H1 (cell line): ENCODE measurements at regions not wholly inside any gene's neighbourhood (a gene's known extent, or its start where the extent isn't known, plus 50 kb on each side); places are given as distances from the start of the nearest gene placed in this dataset.

ENCODE experiments used
- CTCF ChIA-PET: fragments of 300-600 bp; sonication (Branson Sonifier 250); formaldehyde crosslinking; loops from one replicate; lab custom pipeline; 2021; ENCODE audit not compliant: partially characterized antibody; lab: Charles Lee
- POLR2A ChIA-PET: fragments of 300-600 bp; sonication (Branson Sonifier 250); formaldehyde crosslinking; loops from one replicate; lab custom pipeline; 2021; ENCODE audit warnings: inconsistent platforms; ENCODE audit not compliant: partially characterized antibody; lab: Charles Lee
- DNase-seq, 2 experiments: peaks; one replicate each; pipeline versions ENCODE4 v3.0.0 to v3.0.0-alpha.2; 2010 to 2022; ENCODE audit warnings: low spot score in 2 of 2, low read depth in 1 of 2, mixed read lengths in 1 of 2
- FAIRE-seq: peaks from 2 replicates; lab custom pipeline; 2011; peaks lifted over from hg19 to GRCh38; lab: Jason Lieb, UNC
- H2AFZ ChIP-seq: 2 replicates; pipeline ENCODE4 v1.8.1; 2012; ENCODE audit warnings: low read length, inconsistent platforms
- H2AK5ac ChIP-seq: 2 replicates; pipeline ENCODE4 v1.6.1; 2013; ENCODE audit warnings: low read depth, low read length
- H2BK120ac ChIP-seq: replicated peaks from 2 replicates; pipeline ENCODE3; 2013; ENCODE audit warnings: low read depth, low read length, inconsistent platforms
- H2BK12ac ChIP-seq: 2 replicates; pipeline ENCODE4 v1.6.1; 2013; ENCODE audit warnings: low read depth, low read length
- H2BK15ac ChIP-seq: 2 replicates; pipeline ENCODE4 v1.6.1; 2013; ENCODE audit warnings: low read length
- H2BK20ac ChIP-seq: 2 replicates; pipeline ENCODE4 v1.6.1; 2013; ENCODE audit warnings: low read length
- H2BK5ac ChIP-seq: 2 replicates; pipeline ENCODE4 v1.6.1; 2013; ENCODE audit warnings: low read depth, low read length
- H3K14ac ChIP-seq: 2 replicates; pipeline ENCODE4 v1.6.1; 2013; ENCODE audit warnings: inconsistent platforms; ENCODE audit not compliant: insufficient read length
- H3K18ac ChIP-seq: 2 replicates; pipeline ENCODE4 v1.6.1; 2013; ENCODE audit warnings: low read length; ENCODE audit errors: extremely low read depth
- H3K23ac ChIP-seq: 2 replicates; pipeline ENCODE4 v1.6.1; 2013; ENCODE audit warnings: inconsistent platforms; ENCODE audit not compliant: insufficient read length
- H3K23me2 ChIP-seq: 2 replicates; pipeline ENCODE4 v1.6.1; 2013; ENCODE audit warnings: low read depth, low read length
- H3K27ac ChIP-seq: 2 replicates; pipeline ENCODE4 v1.6.1; 2011; ENCODE audit warnings: low read depth, low read length, inconsistent platforms
- H3K27me3 ChIP-seq, 4 experiments: replicated peaks in 1 of 4; 1 replicate in 1 of 4; 2 replicates in 3 of 4; pipeline versions ENCODE4 v1.6.1 to v1.8.1; 2011 to 2013; ENCODE audit warnings: low read length in 3 of 4, mild to moderate bottlenecking in 3 of 4, inconsistent platforms in 2 of 4, mixed read lengths in 2 of 4, moderate library complexity in 1 of 4; ENCODE audit not compliant: control insufficient read depth in 3 of 4, insufficient read depth in 3 of 4; ENCODE audit errors: extremely low read depth in 1 of 4
- H3K36me3 ChIP-seq, 4 experiments: 2 replicates each; pipeline versions ENCODE4 v1.6.1 to v1.8.1; 2011 to 2013; ENCODE audit warnings: mild to moderate bottlenecking in 4 of 4, low read length in 3 of 4, moderate library complexity in 2 of 4, control low read depth in 1 of 4, inconsistent platforms in 1 of 4; ENCODE audit not compliant: insufficient read depth in 4 of 4, control insufficient read depth in 2 of 4
- H3K4ac ChIP-seq: replicated peaks from 2 replicates; pipeline ENCODE3; 2013; ENCODE audit warnings: low read length, low read depth, mixed read lengths, inconsistent platforms; ENCODE audit not compliant: insufficient read length
- H3K4me1 ChIP-seq, 4 experiments: replicated peaks in 1 of 4; 1 replicate in 1 of 4; 2 replicates in 3 of 4; pipeline versions ENCODE4 v1.6.1 to v1.8.1; 2011 to 2013; ENCODE audit warnings: low read length in 3 of 4, inconsistent platforms in 2 of 4, mixed read lengths in 1 of 4; ENCODE audit not compliant: insufficient read depth in 4 of 4, control insufficient read depth in 3 of 4
- H3K4me2 ChIP-seq, 2 experiments: 2 replicates each; pipeline versions ENCODE4 v1.6.1 to v1.8.1; 2011 to 2013; ENCODE audit warnings: low read depth in 2 of 2, low read length in 2 of 2, control low read depth in 1 of 2, inconsistent platforms in 1 of 2, mild to moderate bottlenecking in 1 of 2; ENCODE audit not compliant: insufficient read depth in 1 of 2
- H3K4me3 ChIP-seq, 4 experiments: fragments of 200-600, 300-600 bp in 1 of 4; sonication (generic), shearing (Covaris generic), sonication (Bioruptor Twin) in 1 of 4; 2 replicates each; pipeline versions ENCODE4 v1.5.1 to v1.8.1; 2011 to 2016; ENCODE audit warnings: low read length in 4 of 4, low read depth in 3 of 4, control low read depth in 2 of 4, inconsistent platforms in 2 of 4, mild to moderate bottlenecking in 2 of 4, mixed read lengths in 1 of 4, moderate library complexity in 1 of 4; ENCODE audit not compliant: insufficient read depth in 2 of 4; ENCODE audit errors: extremely low read depth in 1 of 4
- H3K56ac ChIP-seq: replicated peaks from 2 replicates; pipeline ENCODE3; 2013; ENCODE audit warnings: low read depth, mild to moderate bottlenecking, mixed read lengths, low read length, inconsistent platforms; ENCODE audit not compliant: insufficient read length
- H3K79me1 ChIP-seq: 2 replicates; pipeline ENCODE4 v1.6.1; 2013; ENCODE audit warnings: low read depth, low read length, control low read depth
- H3K79me2 ChIP-seq, 2 experiments: 2 replicates each; pipeline versions ENCODE4 v1.6.1 to v1.8.1; 2012 to 2013; ENCODE audit warnings: low read length in 2 of 2, mild to moderate bottlenecking in 2 of 2, inconsistent platforms in 1 of 2; ENCODE audit not compliant: insufficient read depth in 2 of 2, control insufficient read depth in 1 of 2
- H3K9ac ChIP-seq, 4 experiments: replicated peaks in 1 of 4; 1 replicate in 1 of 4; 2 replicates in 3 of 4; pipeline versions ENCODE4 v1.6.1 to v1.8.1; 2011 to 2013; ENCODE audit warnings: low read depth in 3 of 4, low read length in 3 of 4, control low read depth in 2 of 4, mild to moderate bottlenecking in 2 of 4, moderate library complexity in 2 of 4, inconsistent platforms in 1 of 4; ENCODE audit errors: extremely low read depth in 1 of 4
- H3K9me3 ChIP-seq, 2 experiments: 2 replicates each; pipeline versions ENCODE4 v1.6.1 to v1.8.1; 2012 to 2013; ENCODE audit warnings: mild to moderate bottlenecking in 2 of 2, moderate library complexity in 2 of 2, control low read depth in 1 of 2, inconsistent platforms in 1 of 2, low read depth in 1 of 2, low read length in 1 of 2, mixed read lengths in 1 of 2; ENCODE audit not compliant: insufficient read depth in 2 of 2
- H4K20me1 ChIP-seq, 2 experiments: replicated peaks in 1 of 2; 2 replicates each; pipeline versions ENCODE3 to v1.8.1; 2011 to 2013; ENCODE audit warnings: inconsistent platforms in 2 of 2, low read length in 2 of 2, mild to moderate bottlenecking in 1 of 2; ENCODE audit not compliant: insufficient read depth in 2 of 2, control insufficient read depth in 1 of 2
- H4K5ac ChIP-seq: 2 replicates; pipeline ENCODE4 v1.6.1; 2013; ENCODE audit warnings: low read length, low read depth, mixed read lengths, inconsistent platforms; ENCODE audit not compliant: insufficient read length
- H4K8ac ChIP-seq: 2 replicates; pipeline ENCODE4 v1.8.0; 2013; ENCODE audit warnings: mild to moderate bottlenecking, moderate library complexity, low read length, inconsistent platforms; ENCODE audit not compliant: insufficient read depth; ENCODE audit errors: extremely low read depth
- H4K91ac ChIP-seq: replicated peaks from 2 replicates; pipeline ENCODE3; 2013; ENCODE audit warnings: low read length, mixed read lengths, inconsistent platforms; ENCODE audit not compliant: insufficient read length
- ASH2L ChIP-seq: fragments of 200-600, 300-600 bp; sonication (generic); IDR thresholded peaks from one replicate; pipeline ENCODE4 v1.7.1; 2017; ENCODE audit warnings: low read length
- CBX5 ChIP-seq: fragments of 300-800, 300-1000 bp; sonication (generic); IDR thresholded peaks from 2 replicates; pipeline ENCODE4 v1.7.1; 2016; ENCODE audit warnings: antibody characterized with exemption, low read length, low read depth
- EGR1 ChIP-seq: IDR thresholded peaks from 2 replicates; pipeline ENCODE4 v1.6.1; 2011; ENCODE audit warnings: low read depth, low read length, borderline replicate concordance
- GABPA ChIP-seq: IDR thresholded peaks from 2 replicates; pipeline ENCODE4 v1.6.1; 2011; ENCODE audit warnings: mild to moderate bottlenecking, low read length, moderate library complexity, borderline replicate concordance; ENCODE audit not compliant: insufficient read depth
- HDAC6 ChIP-seq: IDR thresholded peaks from one replicate; pipeline ENCODE4 v1.7.1; 2012; ENCODE audit warnings: low read depth, mild to moderate bottlenecking, inconsistent platforms, low read length, moderate library complexity
- KDM1A ChIP-seq: fragments of 200-600, 300-600 bp; sonication (generic); IDR thresholded peaks from 2 replicates; pipeline ENCODE4 v1.7.1; 2016; ENCODE audit warnings: mild to moderate bottlenecking, low read length, borderline replicate concordance
- PHF8 ChIP-seq: fragments of 200-600 bp; sonication (generic); conservative IDR thresholded peaks from 2 replicates; pipeline ENCODE4 v1.7.1; 2012; ENCODE audit warnings: low read depth, mild to moderate bottlenecking, inconsistent platforms, low read length, moderate library complexity
- RBBP5 ChIP-seq: IDR thresholded peaks from 2 replicates; pipeline ENCODE4 v1.7.1; 2012; ENCODE audit warnings: low read depth, mild to moderate bottlenecking, inconsistent platforms, low read length, moderate library complexity, borderline replicate concordance
- RXRA ChIP-seq: IDR thresholded peaks from 2 replicates; pipeline ENCODE4 v1.6.1; 2011; ENCODE audit warnings: low read depth, mild to moderate bottlenecking, low read length, moderate library complexity; ENCODE audit not compliant: insufficient read depth
- SIRT6 ChIP-seq: IDR thresholded peaks from one replicate; pipeline ENCODE4 v1.7.1; 2012; ENCODE audit warnings: low read length, inconsistent platforms
- TEAD4 ChIP-seq: IDR thresholded peaks from 2 replicates; pipeline ENCODE4 v1.6.1; 2012; ENCODE audit warnings: low read depth, low read length, inconsistent platforms, mixed read lengths
- USF2 ChIP-seq: IDR thresholded peaks from 2 replicates; pipeline ENCODE4 v1.6.1; 2011; ENCODE audit warnings: low read length, improper control_type of control experiment
- WGBS, 2 experiments: shearing (Covaris generic) in 1 of 2; methylation state at CpG; one replicate each; pipeline versions ENCODE4 v1.1.6 to v1.1.7; 2013 to 2015; ENCODE audit warnings: low lambda C conversion rate in 2 of 2, mixed read lengths in 2 of 2, inconsistent platforms in 1 of 2, low coverage in 1 of 2, missing lambda C conversion rate in 1 of 2; ENCODE audit not compliant: insufficient replicate concordance in 2 of 2, insufficient coverage in 1 of 2, insufficient read length in 1 of 2; ENCODE audit errors: extremely low coverage in 1 of 2, missing lambda C conversion rate in 1 of 2; 5-methylcytosine and 5-hydroxymethylcytosine counted together

DNA sequence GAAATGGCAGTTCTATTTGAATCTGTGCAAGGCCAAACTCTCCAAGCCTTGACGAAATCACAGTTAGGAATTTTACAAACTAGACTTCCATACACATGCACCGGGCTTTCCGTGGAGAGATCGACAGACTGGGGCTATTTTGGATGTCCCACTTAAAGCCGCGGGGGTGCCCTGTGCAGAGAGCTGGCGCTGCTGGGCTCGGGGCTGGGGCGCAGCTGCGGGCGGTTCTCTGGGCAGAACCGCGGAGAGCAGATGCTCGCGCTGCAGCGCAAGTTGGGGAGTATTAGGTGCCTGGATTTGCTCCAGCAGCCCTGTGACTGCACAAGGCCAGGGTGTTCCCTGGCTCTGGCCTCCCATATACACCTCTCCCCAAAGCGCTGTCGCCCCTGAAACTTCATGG is 67.2 kb downstream of the SPATA19 start:
- H3K56ac ChIP-seq: no peak overlapping the region
- no peak overlapping the region for H4K5ac ChIP-seq
- ChIA-PET CTCF (interaction anchor here (0.6 kb wide), 1 partner anchor 515 kb away, joined by 4 read pairs; no protein-coding TSS in a partner anchor), POLR2A (no interaction called here)
- TF ChIP-seq RBBP5: no peak
- no peak for TF ChIP-seq GABPA
- TF ChIP-seq PHF8: no peak
- no peak for TF ChIP-seq SIRT6
- no peak for TF ChIP-seq KDM1A
- TF ChIP-seq CBX5: no peak
- no peak for TF ChIP-seq RXRA
- no peak for TF ChIP-seq HDAC6
- no peak for TF ChIP-seq USF2
- TF ChIP-seq TEAD4: no peak
- no peak for TF ChIP-seq EGR1
- TF ChIP-seq ASH2L: no peak
- H3K27ac ChIP-seq: no peak overlapping the region
- no peak overlapping the region for H2BK120ac ChIP-seq
- WGBS, 2 experiments: 93% methylated on average over 18 of the region's 18 CpGs; no CpG with 5 or more reads in 1 of the 2 experiments
- no peaks in the 10 kb centered on the region for H3K23me2 ChIP-seq
- H4K20me1 ChIP-seq: no peaks in the 10 kb centered on the region
- H4K8ac ChIP-seq: no peak overlapping the region; the same call in 1 of the 2 replicates
- H3K23ac ChIP-seq: no peak overlapping the region
- no peak overlapping the region for H3K4me2 ChIP-seq
- no peak overlapping the region for H3K4me3 ChIP-seq
- no peak overlapping the region for H2BK5ac ChIP-seq
- no peak overlapping the region for H3K9ac ChIP-seq
- H2BK15ac ChIP-seq: no peak overlapping the region
- H3K79me1 ChIP-seq: no peaks in the 10 kb centered on the region
- H2AFZ ChIP-seq: 0 out of 2 replicates have a peak overlapping the region, but pooled peaks have one; percentile 31
- no peak overlapping the region for H2BK20ac ChIP-seq
- H3K36me3 ChIP-seq: no peaks in the 10 kb centered on the region
- H3K79me2 ChIP-seq: no peaks in the 10 kb centered on the region
- no peak overlapping the region for H2AK5ac ChIP-seq
- no peak overlapping the region for H3K14ac ChIP-seq
- H3K18ac ChIP-seq: no peak overlapping the region
- H2BK12ac ChIP-seq: no peak overlapping the region
- no peak overlapping the region for H3K4ac ChIP-seq
- DNase-seq (no peak), FAIRE-seq (no peak)
- no peaks in the 10 kb centered on the region for H3K4me1 ChIP-seq
- peaks cover 0 to 9% of the 10 kb centered on the region in 2 experiments; a peak in 1 of 4 replicates for H3K9me3 ChIP-seq
- no peak overlapping the region for H4K91ac ChIP-seq
- no peaks in the 10 kb centered on the region for H3K27me3 ChIP-seq
